Liver (tissue), 3 donors: ENCODE measurements at regions not wholly inside any gene's neighbourhood (a gene's known extent, or its start where the extent isn't known, plus 50 kb on each side); places are given as distances from the start of the nearest gene placed in this dataset.

Experiments
- CTCF ChIP-seq: fragments of 150-350 bp; IDR thresholded peaks from 2 replicates; pipeline ENCODE4 v1.5.1; 2017; ENCODE audit warnings: improper control_type of control experiment, low read depth, low read length; ENCODE audit not compliant: missing input control
- EGR1 ChIP-seq, 2 donors: IDR thresholded peaks; 2 replicates each; pipeline ENCODE4 v1.6.1; 2016 to 2018; ENCODE audit warnings: antibody characterized with exemption in 2 of 2, low read depth in 2 of 2
- FOXA1 ChIP-seq: IDR thresholded peaks from 2 replicates; pipeline ENCODE4 v1.6.1; 2016; ENCODE audit warnings: antibody characterized with exemption
- GABPA ChIP-seq, 2 donors: IDR thresholded peaks in 1 of 2; conservative IDR thresholded peaks in 1 of 2; 2 replicates each; pipeline ENCODE4 v1.6.1; 2016; ENCODE audit warnings: antibody characterized with exemption in 2 of 2, mild to moderate bottlenecking in 1 of 2, moderate library complexity in 1 of 2
- HNF4A ChIP-seq, 2 donors: conservative IDR thresholded peaks; 2 replicates each; pipeline ENCODE4 v1.6.1; 2016; ENCODE audit warnings: antibody characterized with exemption in 2 of 2, mild to moderate bottlenecking in 2 of 2
- HNF4G ChIP-seq: IDR thresholded peaks from 2 replicates; pipeline ENCODE4 v1.6.1; 2016; ENCODE audit warnings: antibody characterized with exemption
- JUND ChIP-seq, 2 donors: IDR thresholded peaks; 2 replicates each; pipeline ENCODE4 v1.6.1; 2016; ENCODE audit warnings: antibody characterized with exemption in 2 of 2
- MAX ChIP-seq: IDR thresholded peaks from 2 replicates; pipeline ENCODE4 v1.6.1; 2016; ENCODE audit warnings: antibody characterized with exemption
- RAD21 ChIP-seq, 2 donors: IDR thresholded peaks; 2 replicates each; pipeline ENCODE4 v1.6.1; 2016; ENCODE audit warnings: antibody characterized with exemption in 2 of 2, mild to moderate bottlenecking in 2 of 2
- REST ChIP-seq: IDR thresholded peaks from 2 replicates; pipeline ENCODE4 v1.6.1; 2016; ENCODE audit warnings: antibody characterized with exemption, mild to moderate bottlenecking
- TAF1 ChIP-seq: conservative IDR thresholded peaks from 2 replicates; pipeline ENCODE4 v1.6.1; 2016; ENCODE audit warnings: antibody characterized with exemption, mild to moderate bottlenecking
- YY1 ChIP-seq: IDR thresholded peaks from 2 replicates; pipeline ENCODE4 v1.6.1; 2016; ENCODE audit warnings: antibody characterized with exemption, mild to moderate bottlenecking
- donor health status: healthy.
- donor health status: healthy.

- TF ChIP-seq CTCF = no peak
- no peak for TF ChIP-seq FOXA1
- no peak for TF ChIP-seq YY1
- no peak for TF ChIP-seq GABPA (IDR thresholded peaks at IDR 0.05 in 1 of 2, conservative IDR thresholded peaks at IDR 0.05 in 1 of 2)
- TF ChIP-seq EGR1 (IDR thresholded peaks at IDR 0.05; ENCODE audit: low read depth in 2 of 2) = no peak
- no peak for TF ChIP-seq REST
- no peak for TF ChIP-seq MAX
- TF ChIP-seq JUND (IDR thresholded peaks at IDR 0.05) = no peak
- TF ChIP-seq RAD21 (IDR thresholded peaks at IDR 0.05) = no peak
- no peak for TF ChIP-seq HNF4G
- no peak for TF ChIP-seq HNF4A (conservative IDR thresholded peaks at IDR 0.05)
- no peak for TF ChIP-seq TAF1
These were observed 246.4 kb upstream of the NR5A2 start for GRCh38 chr1:199780948-199781670.
